NCI-H2107 treated with DMSO at 0.1 percent for 48 hours (cell line): ENCODE measurements at regions not wholly inside any gene's neighbourhood (a gene's known extent, or its start where the extent isn't known, plus 50 kb on each side); places are given as distances from the start of the nearest gene placed in this dataset.

Experiments used
- DNase-seq: peaks from one replicate; lab custom pipeline; 2025; ENCODE audit not compliant: unreplicated experiment; lab: John Stamatoyannopoulos, UW

DNA sequence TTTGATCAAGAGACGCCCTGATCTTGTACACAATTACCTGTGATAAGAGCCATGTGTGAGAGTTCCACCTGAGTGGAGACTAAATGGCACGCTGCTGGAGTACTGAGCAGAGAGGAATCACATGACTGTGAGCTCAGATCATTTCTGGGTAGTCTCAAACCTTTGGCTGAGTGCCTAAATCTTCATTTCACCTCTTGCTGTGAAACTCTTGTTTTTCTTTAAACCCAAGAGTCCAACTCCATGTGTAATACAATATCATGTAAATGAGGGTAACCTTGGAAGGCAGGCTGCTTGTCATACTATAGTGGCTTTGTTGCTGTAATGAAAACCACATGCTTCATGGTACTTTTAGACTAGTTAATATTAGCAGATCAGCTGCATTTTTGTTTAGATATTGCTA lies 156.9 kb downstream of the CAND1 start:
- DNase-seq, result peak; percentile 100

- no peak for DNase-seq
These were observed 158.2 kb downstream of the CAND1 start for GRCh38 chr12:67427336-67427735.

- DNase-seq, result no peak
These were observed 159.3 kb downstream of the CAND1 start for GRCh38 chr12:67428431-67428830.

DNA sequence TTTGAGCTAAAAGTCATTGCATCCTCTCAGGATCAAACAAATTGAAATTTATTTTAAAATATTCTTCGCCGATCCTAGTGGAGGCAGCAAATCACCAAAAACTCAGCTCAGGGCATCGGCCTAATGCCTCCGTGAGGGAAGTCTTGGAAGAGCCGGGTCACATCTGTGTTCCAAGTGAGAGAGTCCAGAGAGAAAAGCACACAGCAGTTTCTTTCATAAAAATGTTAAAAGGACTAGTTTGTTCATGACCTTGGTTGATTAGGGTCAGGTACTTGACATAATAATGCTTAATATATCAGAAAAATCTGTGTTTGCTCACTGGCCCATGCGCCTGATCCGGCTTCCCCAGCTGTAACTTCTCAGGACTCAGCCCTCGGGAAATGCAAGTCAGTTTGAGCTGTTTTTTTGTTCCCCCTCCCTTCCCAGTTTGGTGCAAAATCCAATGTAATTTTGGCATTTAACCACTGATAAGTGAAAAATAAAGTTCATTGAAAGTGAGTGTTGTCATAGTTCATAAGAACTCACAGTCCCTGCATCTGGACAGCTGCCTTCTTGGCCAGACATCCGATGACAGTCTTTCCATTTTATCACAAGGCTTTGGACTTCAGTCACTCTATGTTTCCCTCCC lies 161.7 kb downstream of the CAND1 start:
- no peak for DNase-seq

DNA sequence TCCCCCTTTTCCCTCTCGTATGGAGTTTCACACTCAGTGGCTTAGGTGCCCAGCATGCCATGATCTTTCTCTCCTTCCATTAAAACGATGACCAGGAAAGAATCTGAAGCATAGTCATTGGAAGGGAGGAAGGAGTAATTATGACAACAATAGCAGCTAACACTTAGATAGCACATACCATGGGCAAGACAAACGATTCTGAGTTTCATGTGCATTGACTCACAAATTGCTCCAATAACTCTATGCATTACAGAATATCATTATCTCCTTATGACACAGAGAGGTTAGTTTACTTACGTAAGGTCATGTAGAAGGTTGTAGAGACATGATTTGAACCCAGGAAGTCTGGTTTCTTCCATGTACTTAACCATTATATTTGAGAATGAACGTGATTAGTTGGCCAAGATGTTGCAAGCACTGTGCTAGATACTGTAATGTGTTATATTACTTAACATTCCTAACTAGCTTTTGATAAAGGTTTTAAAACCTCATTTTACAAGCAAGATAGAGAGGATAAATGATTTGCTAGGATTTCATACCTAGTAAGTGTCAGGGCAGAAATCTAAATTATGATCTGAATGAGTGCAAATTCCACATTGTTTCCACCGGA lies 162.4 kb downstream of the CAND1 start:
- no peak for DNase-seq

GRCh38 chr12:67433385-67434175 lies 164.4 kb downstream of the CAND1 start:
- DNase-seq, result no peak

DNA sequence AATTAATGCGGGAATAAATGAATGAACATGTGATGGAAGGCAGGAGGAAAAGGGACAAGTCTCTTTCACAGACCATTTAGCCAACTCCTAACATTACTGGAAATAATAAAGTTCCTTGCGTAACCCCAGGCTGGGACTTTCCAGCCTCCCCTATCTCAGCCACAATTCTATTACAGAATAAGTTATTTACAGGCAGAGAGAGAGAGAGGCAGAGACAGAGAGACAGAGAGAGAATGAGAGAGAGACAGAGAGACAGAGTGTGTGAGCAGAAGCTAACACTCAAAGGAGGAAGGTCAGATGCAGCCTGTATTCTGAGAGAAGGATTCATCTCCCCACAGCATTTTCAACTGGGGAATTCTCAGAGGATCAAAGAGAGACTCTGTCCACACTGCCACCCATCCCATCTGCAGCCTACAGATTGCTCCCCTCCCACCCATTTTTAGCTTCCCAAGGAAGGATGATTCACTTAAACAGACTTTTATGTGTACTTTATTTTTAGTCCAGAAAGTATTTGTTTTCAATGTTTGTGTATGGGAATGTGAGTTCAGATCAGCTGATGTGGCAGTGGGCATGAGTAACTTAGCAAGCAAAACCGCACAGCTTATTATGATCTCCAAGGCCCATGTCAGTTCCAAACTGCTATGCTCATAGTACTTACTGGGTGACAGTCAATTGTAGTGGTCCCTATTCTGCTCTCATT lies 165.7 kb downstream of the CAND1 start:
- DNase-seq, result no peak

GRCh38 chr12:67436230-67436629 lies 167.1 kb downstream of the CAND1 start:
- DNase-seq, result no peak

DNA sequence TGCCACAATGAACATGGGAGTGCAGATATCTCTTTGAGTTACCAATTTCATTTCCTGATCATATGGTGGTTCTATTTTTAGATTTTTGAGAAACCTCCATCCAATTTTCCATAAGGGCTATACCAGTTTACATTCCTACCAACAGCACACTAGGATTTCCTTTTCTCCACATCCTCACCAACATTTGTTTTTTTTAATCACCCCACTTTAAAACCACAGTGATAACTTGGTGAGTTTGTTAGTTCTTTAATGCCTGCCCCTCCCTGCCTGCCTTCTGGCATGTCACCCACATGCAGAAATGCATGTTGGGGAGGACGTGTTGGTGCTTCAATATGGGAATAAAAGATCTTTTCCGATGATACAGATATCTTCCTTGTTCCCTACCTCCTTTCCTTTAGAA lies 167.9 kb downstream of the CAND1 start:
- no peak for DNase-seq

DNA sequence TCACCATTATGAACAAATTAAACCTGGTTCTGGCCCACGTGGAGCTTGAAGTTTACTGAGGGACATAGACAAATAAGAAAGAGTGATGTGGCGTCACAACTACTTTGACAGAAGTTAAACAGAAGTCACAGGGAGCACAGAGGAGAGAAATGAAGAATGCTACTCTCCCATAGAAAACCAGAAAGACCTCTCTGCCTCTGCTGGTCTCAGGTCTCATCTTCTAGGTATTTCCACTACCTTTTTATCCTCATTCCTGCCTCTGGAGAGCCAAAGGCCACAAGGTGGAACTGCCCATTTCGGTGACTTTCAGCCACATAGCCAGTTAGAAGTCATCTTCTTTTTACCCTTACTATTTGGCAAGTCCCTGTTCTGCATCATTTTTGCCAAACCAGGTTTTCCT lies 170.5 kb downstream of the CAND1 start:
- no peak for DNase-seq

DNA sequence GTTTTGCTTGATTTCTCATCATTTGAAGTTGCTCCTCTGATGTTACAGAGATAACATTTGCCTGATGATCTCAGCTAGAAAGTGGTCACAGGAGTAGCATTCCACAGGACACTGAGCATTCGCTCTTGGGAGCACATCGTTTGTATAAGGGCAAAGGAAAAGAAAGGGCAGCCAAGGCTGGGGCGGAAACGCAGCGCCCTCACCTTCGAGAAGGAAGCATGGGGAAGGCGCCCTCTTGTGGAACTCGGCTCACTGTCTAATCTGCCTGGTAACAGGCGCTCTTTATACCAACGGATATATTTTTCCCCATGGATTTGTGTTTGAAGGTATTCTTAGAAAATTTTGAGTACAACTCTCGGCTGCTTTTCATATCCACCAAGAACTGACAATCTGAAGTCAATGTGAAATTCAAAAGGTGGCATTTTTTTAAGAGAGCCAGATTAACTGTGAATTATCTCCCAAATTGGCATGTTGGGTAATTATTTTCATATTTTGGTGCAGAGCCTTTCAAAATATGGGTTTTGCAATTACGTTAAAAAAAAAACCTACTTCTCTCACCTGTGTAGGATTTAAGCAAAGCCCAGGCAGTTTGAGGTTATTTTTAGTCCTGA lies 172.7 kb downstream of the CAND1 start:
- peak; percentile 86 for DNase-seq

GRCh38 chr12:67442347-67442841 lies 173.2 kb downstream of the CAND1 start:
- peak; percentile 62 for DNase-seq

GRCh38 chr12:67442896-67443295 lies 173.7 kb downstream of the CAND1 start:
- no peak for DNase-seq

- no peak for DNase-seq
These were observed 175.4 kb downstream of the CAND1 start for GRCh38 chr12:67444542-67444941.

GRCh38 chr12:67446716-67447115 lies 177.6 kb downstream of the CAND1 start:
- no peak for DNase-seq

DNA sequence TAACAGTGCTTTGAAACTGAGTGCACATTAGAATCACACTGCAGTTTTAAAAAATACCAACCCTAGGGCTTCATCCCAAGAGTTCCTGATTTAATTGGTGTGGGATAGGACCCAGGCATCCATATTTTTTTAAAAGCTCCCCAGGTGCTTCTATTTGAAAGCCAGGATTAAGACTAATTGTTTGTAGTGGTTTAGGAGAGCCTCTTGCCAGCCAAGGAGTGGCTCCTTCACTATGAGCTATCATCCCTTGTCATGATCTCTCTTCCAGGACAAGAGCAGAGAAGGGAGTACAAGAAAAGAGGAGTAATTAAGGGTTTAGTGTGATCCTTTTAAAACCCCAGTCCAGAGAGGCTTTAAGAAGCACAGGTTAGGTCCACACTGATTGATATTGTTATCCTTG lies 178.0 kb downstream of the CAND1 start:
- DNase-seq, result peak; percentile 89

GRCh38 chr12:67449591-67450052 lies 180.5 kb downstream of the CAND1 start:
- no peak for DNase-seq

DNA sequence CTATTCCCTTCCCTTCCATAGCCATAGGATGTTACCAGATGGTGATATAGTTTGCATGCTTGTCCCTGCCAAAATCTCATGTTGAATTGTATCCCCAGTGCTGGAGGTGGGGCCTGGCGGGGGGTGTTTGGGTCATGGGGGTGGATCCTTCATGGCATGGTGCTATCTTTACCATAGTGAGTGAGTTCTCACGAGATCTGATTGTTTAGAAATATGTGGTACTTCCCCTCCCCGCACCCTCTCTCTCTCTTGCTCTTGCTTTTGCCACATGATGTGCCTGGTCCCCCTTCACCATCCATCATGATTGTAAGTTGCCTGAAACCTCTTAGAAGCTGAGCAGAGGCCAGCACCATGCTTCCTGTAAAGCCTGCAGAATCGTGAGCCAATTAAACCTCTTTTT lies 181.3 kb downstream of the CAND1 start:
- DNase-seq, result no peak

DNA sequence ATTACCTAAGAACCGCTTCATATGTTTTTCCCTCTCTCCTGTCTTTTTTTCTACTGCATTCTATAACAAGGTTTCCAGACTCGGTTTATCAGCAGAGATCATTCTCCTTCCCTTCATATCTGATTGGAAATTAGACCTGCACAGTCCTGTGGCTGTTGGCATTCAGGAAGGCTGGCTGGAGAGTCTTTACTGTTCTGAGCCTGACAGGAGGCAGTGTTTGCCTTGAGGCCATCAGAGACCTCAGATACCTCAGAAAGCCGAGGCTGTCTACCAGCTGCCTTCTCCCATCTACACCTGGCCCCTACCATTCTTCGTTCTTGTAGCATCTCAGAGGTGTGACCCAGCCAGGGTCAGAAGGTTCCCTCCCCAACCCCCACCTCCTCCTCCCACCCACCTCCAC lies 182.0 kb downstream of the CAND1 start:
- DNase-seq, result no peak

GRCh38 chr12:67452119-67452805 lies 183.1 kb downstream of the CAND1 start:
- no peak for DNase-seq
